CD4-positive, alpha-beta T cell (primary cell): ENCODE measurements at regions not wholly inside any gene's neighbourhood (a gene's known extent, or its start where the extent isn't known, plus 50 kb on each side); places are given as distances from the start of the nearest gene placed in this dataset.

Experiments
- ATAC-seq: fragments of 200-7000 bp; cut with Tn5 transposase; one replicate; pipeline ENCODE4 v1.10.0; 2022; ENCODE audit warnings: mild to moderate bottlenecking; ENCODE audit not compliant: poor library complexity
- CTCF ChIA-PET: fragments of 350-600 bp; sonication (Branson Sonifier 250); formaldehyde crosslinking; loops from one replicate; lab custom pipeline; 2021; ENCODE audit warnings: antibody characterized with exemption, inconsistent platforms; lab: Charles Lee
- POLR2A ChIA-PET: fragments of 350-600 bp; sonication (Branson Sonifier 250); formaldehyde crosslinking; loops from one replicate; lab custom pipeline; 2021; ENCODE audit warnings: antibody characterized with exemption, inconsistent platforms; lab: Charles Lee
- DNase-seq, 14 experiments: peaks; one replicate each; pipeline ENCODE4 v3.0.0-alpha.2; 2013 to 2020; ENCODE audit warnings: mixed read lengths in 2 of 14
- H3K27ac ChIP-seq, 2 donors: one replicate each; pipeline versions ENCODE4 v1.5.1 to v1.7.0; 2013; ENCODE audit warnings: low read length in 2 of 2, low read depth in 1 of 2, mild to moderate bottlenecking in 1 of 2
- H3K27me3 ChIP-seq, 2 experiments: 1 replicate in 1 of 2; 2 replicates in 1 of 2; pipeline versions ENCODE4 v1.6.1 to v1.7.0; 2013; ENCODE audit warnings: low read length in 2 of 2, control low read depth in 1 of 2, mild to moderate bottlenecking in 1 of 2, moderate library complexity in 1 of 2; ENCODE audit not compliant: insufficient read depth in 2 of 2, control insufficient read depth in 1 of 2
- H3K36me3 ChIP-seq: one replicate; pipeline ENCODE4 v1.6.1; 2013; ENCODE audit warnings: low read length, control low read depth; ENCODE audit not compliant: insufficient read depth
- H3K4me1 ChIP-seq: one replicate; pipeline ENCODE4 v1.6.1; 2013; ENCODE audit warnings: low read length, control low read depth; ENCODE audit not compliant: insufficient read depth
- H3K4me3 ChIP-seq: one replicate; pipeline ENCODE4 v1.5.1; 2013; ENCODE audit warnings: mild to moderate bottlenecking, low read length, moderate library complexity
- H3K9me3 ChIP-seq, 2 experiments: 1 replicate in 1 of 2; 2 replicates in 1 of 2; pipeline versions ENCODE4 v1.6.1 to v1.7.0; 2013; ENCODE audit warnings: low read length in 2 of 2, mild to moderate bottlenecking in 2 of 2, control low read depth in 1 of 2, moderate library complexity in 1 of 2; ENCODE audit not compliant: control insufficient read depth in 1 of 2, insufficient read depth in 1 of 2
- H3K27ac Mint-ChIP-seq: one replicate; pipeline ENCODE4 v1.8.0; 2020; ENCODE audit warnings: mixed read lengths
- H3K27me3 Mint-ChIP-seq: one replicate; pipeline ENCODE4 v1.8.0; 2021; ENCODE audit warnings: mixed read lengths
- H3K36me3 Mint-ChIP-seq: one replicate; pipeline ENCODE4 v1.8.0; 2021; ENCODE audit warnings: low read depth, mixed read lengths
- H3K4me1 Mint-ChIP-seq: one replicate; pipeline ENCODE4 v1.8.0; 2021; ENCODE audit warnings: low read depth, mixed read lengths
- H3K4me3 Mint-ChIP-seq: one replicate; pipeline ENCODE4 v1.8.0; 2020; ENCODE audit warnings: mild to moderate bottlenecking, mixed read lengths
- H3K9me3 Mint-ChIP-seq: one replicate; pipeline ENCODE4 v1.8.0; 2020; ENCODE audit warnings: mixed read lengths
- intact Hi-C, 2 experiments: fragments of 100-400 bp; cut with DNase I in 1 of 2; cut with micrococcal nuclease in 1 of 2; formaldehyde crosslinking; loops; one replicate each; pipeline versions ENCODE4 v1.15.1 to v1.9.0; 2023 to 2025; cut with DNase I, micrococcal nuclease
- TF ChIP-seq, protein P1 (sequence below): fragments of 200-600 bp; IDR thresholded peaks from one replicate; pipeline ENCODE4 v1.8.0; 2022; ENCODE audit warnings: antibody characterized with exemption, mild to moderate bottlenecking

GRCh38 chr6:92915466-92915865 lies 503.9 kb downstream of the EPHA7 start:
- no peaks in the 10 kb centered on the region for H3K4me1 Mint-ChIP-seq
- no peak overlapping the region for H3K27ac ChIP-seq
- ChIA-PET CTCF (interaction anchor here (0.6 kb wide), 1 partner anchor 21 kb away, joined by 4 read pairs; no protein-coding TSS in a partner anchor), POLR2A (no interaction called here)
- H3K4me3 Mint-ChIP-seq, result no peak overlapping the region
- no peak for DNase-seq
- intact Hi-C loops, result no loop called here
- no peak overlapping the region for H3K4me3 ChIP-seq
- no peak overlapping the region for H3K27ac Mint-ChIP-seq
- TF ChIP-seq, protein P1, sequence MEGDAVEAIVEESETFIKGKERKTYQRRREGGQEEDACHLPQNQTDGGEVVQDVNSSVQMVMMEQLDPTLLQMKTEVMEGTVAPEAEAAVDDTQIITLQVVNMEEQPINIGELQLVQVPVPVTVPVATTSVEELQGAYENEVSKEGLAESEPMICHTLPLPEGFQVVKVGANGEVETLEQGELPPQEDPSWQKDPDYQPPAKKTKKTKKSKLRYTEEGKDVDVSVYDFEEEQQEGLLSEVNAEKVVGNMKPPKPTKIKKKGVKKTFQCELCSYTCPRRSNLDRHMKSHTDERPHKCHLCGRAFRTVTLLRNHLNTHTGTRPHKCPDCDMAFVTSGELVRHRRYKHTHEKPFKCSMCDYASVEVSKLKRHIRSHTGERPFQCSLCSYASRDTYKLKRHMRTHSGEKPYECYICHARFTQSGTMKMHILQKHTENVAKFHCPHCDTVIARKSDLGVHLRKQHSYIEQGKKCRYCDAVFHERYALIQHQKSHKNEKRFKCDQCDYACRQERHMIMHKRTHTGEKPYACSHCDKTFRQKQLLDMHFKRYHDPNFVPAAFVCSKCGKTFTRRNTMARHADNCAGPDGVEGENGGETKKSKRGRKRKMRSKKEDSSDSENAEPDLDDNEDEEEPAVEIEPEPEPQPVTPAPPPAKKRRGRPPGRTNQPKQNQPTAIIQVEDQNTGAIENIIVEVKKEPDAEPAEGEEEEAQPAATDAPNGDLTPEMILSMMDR, result no peak
- H3K9me3 Mint-ChIP-seq, result peaks cover 8% of the 10 kb centered on the region
- no peaks in the 10 kb centered on the region for H3K27me3 Mint-ChIP-seq
- H3K4me1 ChIP-seq, result no peaks in the 10 kb centered on the region
- H3K36me3 ChIP-seq, result no peaks in the 10 kb centered on the region
- peaks cover 0 to 7% of the 10 kb centered on the region in 2 experiments for H3K9me3 ChIP-seq
- H3K36me3 Mint-ChIP-seq, result no peaks in the 10 kb centered on the region
- no peaks in the 10 kb centered on the region for H3K27me3 ChIP-seq
- no peak for ATAC-seq

DNA sequence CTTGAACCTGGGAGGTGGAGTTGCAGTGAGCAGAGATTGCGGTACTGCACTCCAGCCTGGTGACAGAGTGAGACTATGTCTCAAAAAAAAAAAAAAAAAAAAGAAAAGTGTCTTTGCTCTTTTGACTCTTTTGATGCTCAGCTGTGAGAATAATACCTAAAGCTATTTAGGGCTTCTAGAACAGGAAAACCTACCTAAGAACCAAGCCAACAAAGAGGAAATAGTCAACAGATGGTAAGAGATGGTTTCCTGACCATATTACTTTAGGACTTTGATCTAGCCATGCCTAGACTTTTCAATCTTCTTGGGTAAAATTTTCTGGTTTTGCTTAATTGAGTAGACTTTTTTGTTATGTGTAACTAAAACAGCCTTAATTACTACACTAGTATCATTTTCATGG lies 508.1 kb downstream of the EPHA7 start:
- intact Hi-C loops, result no loop called here
- H3K4me1 Mint-ChIP-seq, result no peaks in the 10 kb centered on the region
- CTCF ChIA-PET, result no interaction called here
- POLR2A ChIA-PET, result no interaction called here
- no peaks in the 10 kb centered on the region for H3K27me3 Mint-ChIP-seq
- no peak overlapping the region for H3K27ac Mint-ChIP-seq
- Histone ChIP-seq H3K27ac (no peak overlapping the region), H3K27me3 (no peaks in the 10 kb centered on the region), H3K9me3 (peaks cover 0 to 7% of the 10 kb centered on the region in 2 experiments), H3K36me3 (no peaks in the 10 kb centered on the region), H3K4me3 (no peak overlapping the region), H3K4me1 (no peaks in the 10 kb centered on the region)
- TF ChIP-seq, protein P1, result no peak
- H3K36me3 Mint-ChIP-seq, result no peaks in the 10 kb centered on the region
- H3K4me3 Mint-ChIP-seq, result no peak overlapping the region
- DNase-seq (no peak), ATAC-seq (no peak)
- peaks cover 6% of the 10 kb centered on the region for H3K9me3 Mint-ChIP-seq

DNA sequence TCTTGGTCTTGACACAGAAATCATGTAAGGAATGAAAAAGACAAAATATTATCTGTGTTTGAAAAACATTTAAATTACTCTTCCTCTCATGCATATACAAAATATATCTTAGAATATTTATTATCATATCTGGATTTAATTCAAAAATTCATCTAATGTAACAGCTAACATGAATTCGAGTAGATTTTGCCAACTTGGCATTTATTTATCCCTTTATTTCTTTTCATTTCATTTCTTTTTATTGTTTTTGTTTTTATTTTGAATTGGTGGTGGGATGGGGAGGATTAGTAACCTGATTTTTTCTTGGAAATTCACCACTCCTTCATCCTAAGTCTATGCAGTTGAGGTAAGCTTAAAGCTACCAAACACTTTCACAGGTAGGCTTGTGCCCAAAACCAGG lies 508.7 kb downstream of the EPHA7 start:
- Histone ChIP-seq H3K9me3 (peaks cover 0 to 7% of the 10 kb centered on the region in 2 experiments), H3K4me3 (no peak overlapping the region), H3K27ac (no peak overlapping the region), H3K36me3 (no peaks in the 10 kb centered on the region), H3K4me1 (no peaks in the 10 kb centered on the region), H3K27me3 (no peaks in the 10 kb centered on the region)
- no peak for DNase-seq
- POLR2A ChIA-PET, result no interaction called here
- no peak for ATAC-seq
- TF ChIP-seq, protein P1, result no peak
- CTCF ChIA-PET, result no interaction called here
- H3K9me3 Mint-ChIP-seq, result peaks cover 6% of the 10 kb centered on the region
- no peaks in the 10 kb centered on the region for H3K36me3 Mint-ChIP-seq
- H3K4me1 Mint-ChIP-seq, result no peaks in the 10 kb centered on the region
- H3K27ac Mint-ChIP-seq, result no peak overlapping the region
- no peaks in the 10 kb centered on the region for H3K27me3 Mint-ChIP-seq
- intact Hi-C loops, result no loop called here
- no peak overlapping the region for H3K4me3 Mint-ChIP-seq
